ENCODE measurements at regions not wholly inside any gene's neighbourhood (a gene's known extent, or its start where the extent isn't known, plus 50 kb on each side); places are given as distances from the start of the nearest gene placed in this dataset.

DNA sequence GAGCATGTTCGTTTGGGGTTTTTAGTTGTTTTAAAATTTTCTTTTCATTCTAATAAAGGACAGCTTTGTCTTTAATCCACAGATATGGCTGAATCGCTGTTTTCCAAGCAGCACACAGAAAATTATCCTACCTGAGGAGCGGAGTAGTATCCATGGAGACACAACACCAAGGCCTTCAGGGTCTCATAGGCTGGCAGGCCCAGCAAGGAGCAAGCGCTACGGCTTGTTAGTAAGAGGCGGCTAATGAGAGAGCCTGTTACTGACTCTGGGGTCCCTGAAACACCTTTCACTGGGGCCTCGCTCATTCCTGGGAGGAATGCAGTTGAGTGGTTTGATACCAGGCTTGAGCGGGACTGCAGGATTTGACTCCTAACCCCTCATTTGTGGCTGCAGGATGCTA is 303.8 kb upstream of the CDH4 start:
- TF ChIP-seq ZFP37 (tag by site-specific recombination; IDR thresholded peaks at IDR 0.05) (no peak), ZNF488 (tag by site-specific recombination; IDR thresholded peaks at IDR 0.05) (no peak), ZIC2 (tag by site-specific recombination; IDR thresholded peaks at IDR 0.05) (no peak), ZNF518A (tag by site-specific recombination; conservative IDR thresholded peaks at IDR 0.05; ENCODE audit: low read depth) (no peak), ZNF830 (tag by site-specific recombination; IDR thresholded peaks at IDR 0.05; ENCODE audit: low read depth) (no peak), ZNF354C (tag by site-specific recombination; IDR thresholded peaks at IDR 0.05; ENCODE audit: borderline replicate concordance, low read depth) (no peak), ZNF341 (tag by site-specific recombination; IDR thresholded peaks at IDR 0.05; ENCODE audit: low read depth) (no peak), BCL11B (tag by site-specific recombination; IDR thresholded peaks at IDR 0.05; ENCODE audit: low read depth) (no peak), ZNF555 (tag by site-specific recombination; conservative IDR thresholded peaks at IDR 0.05) (no peak), ZSCAN16 (tag by site-specific recombination; IDR thresholded peaks at IDR 0.05) (no peak), ZBTB1 (tag by site-specific recombination; IDR thresholded peaks at IDR 0.05) (no peak), YY1 (tag by site-specific recombination; IDR thresholded peaks at IDR 0.05) (no peak), ZNF768 (tag by site-specific recombination; IDR thresholded peaks at IDR 0.05) (no peak), ZNF423 (tag by site-specific recombination; IDR thresholded peaks at IDR 0.05) (no peak), ZNF561 (tag by site-specific recombination; IDR thresholded peaks at IDR 0.05; ENCODE audit: borderline replicate concordance) (no peak), ZNF112 (tag by site-specific recombination; IDR thresholded peaks at IDR 0.05) (no peak), ZNF26 (tag by site-specific recombination; IDR thresholded peaks at IDR 0.05) (no peak), KLF1 (tag by site-specific recombination; IDR thresholded peaks at IDR 0.05) (no peak), ZFP41 (tag by site-specific recombination; IDR thresholded peaks at IDR 0.05; ENCODE audit: borderline replicate concordance) (no peak), MYNN (tag by site-specific recombination; IDR thresholded peaks at IDR 0.05; ENCODE audit: borderline replicate concordance) (no peak)
- Histone ChIP-seq H3K4me3 (ENCODE audit: low read depth, low read length) (no peak overlapping the region), H3K36me3 (ENCODE audit: control insufficient read depth in 2 of 2, insufficient read depth in 1 of 2, low read length in 2 of 2) (no peaks in the 10 kb centered on the region), H3K9me3 (ENCODE audit: control insufficient read depth, insufficient read depth, low read depth, low read length) (no peaks in the 10 kb centered on the region), H3K27ac (ENCODE audit: extremely low read depth, low read depth, low read length) (no peak overlapping the region), H3K4me1 (ENCODE audit: control insufficient read depth, insufficient read depth, low read length) (no peaks in the 10 kb centered on the region)
- CTCF ChIA-PET = no interaction called here
- POLR2A ChIA-PET = no interaction called here

DNA sequence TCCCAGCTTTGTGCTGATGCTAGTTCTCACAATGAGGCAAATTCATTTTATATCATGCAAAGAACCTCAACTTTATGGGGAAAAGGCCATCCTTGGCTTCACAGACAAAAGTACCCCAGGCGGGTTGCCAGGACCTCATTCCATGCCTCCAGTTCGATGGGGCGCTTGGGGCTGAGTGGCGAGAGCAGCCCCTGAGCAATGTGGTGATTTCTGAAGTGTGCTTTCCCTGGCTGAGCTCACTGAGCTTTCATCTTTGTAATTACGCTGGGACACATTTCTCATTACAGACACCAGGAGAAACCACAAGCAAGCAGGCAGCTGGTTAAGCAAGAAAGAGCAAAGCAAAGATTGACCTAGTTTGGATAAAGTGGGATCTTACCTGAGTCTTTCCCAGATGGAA is 301.5 kb upstream of the CDH4 start:
- Histone ChIP-seq H3K4me1 (ENCODE audit: control insufficient read depth, insufficient read depth, low read length) (no peaks in the 10 kb centered on the region), H3K4me3 (ENCODE audit: low read depth, low read length) (no peak overlapping the region), H3K36me3 (ENCODE audit: control insufficient read depth in 2 of 2, insufficient read depth in 1 of 2, low read length in 2 of 2) (no peaks in the 10 kb centered on the region), H3K9me3 (ENCODE audit: control insufficient read depth, insufficient read depth, low read depth, low read length) (no peaks in the 10 kb centered on the region), H3K27ac (ENCODE audit: extremely low read depth, low read depth, low read length) (no peak overlapping the region)
- CTCF ChIA-PET = interaction anchor here (0.8 kb wide), 1 partner anchor 530 kb away, joined by 4 read pairs; no protein-coding TSS in a partner anchor
- POLR2A ChIA-PET = no interaction called here
- TF ChIP-seq ZNF449 (tag by site-specific recombination; IDR thresholded peaks at IDR 0.05) = no peak
- no peak for TF ChIP-seq ZNF23 (tag by site-specific recombination; IDR thresholded peaks at IDR 0.05; ENCODE audit: borderline replicate concordance)
- no peak for TF ChIP-seq ZNF366 (tag by site-specific recombination; conservative IDR thresholded peaks at IDR 0.05)
- TF ChIP-seq YY1 (tag by site-specific recombination; IDR thresholded peaks at IDR 0.05) = no peak
- no peak for TF ChIP-seq ZNF48 (tag by site-specific recombination; IDR thresholded peaks at IDR 0.05)
- TF ChIP-seq YY2 (tag by site-specific recombination; IDR thresholded peaks at IDR 0.05) = no peak
- no peak for TF ChIP-seq ZNF292 (tag by site-specific recombination; IDR thresholded peaks at IDR 0.05; ENCODE audit: borderline replicate concordance, low read depth)
- TF ChIP-seq ZNF114 (tag by site-specific recombination; IDR thresholded peaks at IDR 0.05) = no peak

Data from HEK293 (cell line).